ENCODE measurements at regions not wholly inside any gene's neighbourhood (a gene's known extent, or its start where the extent isn't known, plus 50 kb on each side); places are given as distances from the start of the nearest gene placed in this dataset.

- DNase-seq: no peak
Observed at GRCh38 chr2:11050565-11050964, 104.7 kb upstream of the SLC66A3 start.

- no peak for DNase-seq
Observed at GRCh38 chr2:11051280-11051679, 104.0 kb upstream of the SLC66A3 start.

- no peak for DNase-seq
Observed at GRCh38 chr2:11053546-11053945, 101.7 kb upstream of the SLC66A3 start.

GRCh38 chr2:11054783-11055678, 100.2 kb upstream of the SLC66A3 start:
- no peak for DNase-seq

GRCh38 chr2:11055679-11056215, 99.5 kb upstream of the SLC66A3 start:
- DNase-seq: no peak

- no peak for DNase-seq
Observed at GRCh38 chr2:11056614-11057013, 98.7 kb upstream of the SLC66A3 start.

GRCh38 chr2:11057031-11057430, 98.2 kb upstream of the SLC66A3 start:
- DNase-seq: no peak

- DNase-seq: no peak
Observed at GRCh38 chr2:11058129-11058528, 97.1 kb upstream of the SLC66A3 start.

- no peak for DNase-seq
Observed at GRCh38 chr2:11060376-11061169, 94.7 kb upstream of the SLC66A3 start.

GRCh38 chr2:11065833-11066485, 89.3 kb upstream of the SLC66A3 start:
- no peak for DNase-seq

GRCh38 chr2:11067221-11068078, 87.8 kb upstream of the SLC66A3 start:
- no peak for DNase-seq

GRCh38 chr2:11068079-11068741, 87.1 kb upstream of the SLC66A3 start:
- DNase-seq: no peak

- DNase-seq: no peak
Observed at GRCh38 chr2:11068856-11069526, 86.3 kb upstream of the SLC66A3 start.

GRCh38 chr2:11069566-11070185, 85.6 kb upstream of the SLC66A3 start:
- DNase-seq: no peak

- DNase-seq: no peak
Observed at GRCh38 chr2:11071211-11071610, 84.1 kb upstream of the SLC66A3 start.

GRCh38 chr2:11071939-11072338, 83.3 kb upstream of the SLC66A3 start:
- no peak for DNase-seq

GRCh38 chr2:11072550-11072949, 82.7 kb upstream of the SLC66A3 start:
- DNase-seq: no peak

- DNase-seq: peak; percentile 2
Observed at GRCh38 chr2:11073251-11073650, 82.0 kb upstream of the SLC66A3 start.

GRCh38 chr2:11073776-11074175, 81.5 kb upstream of the SLC66A3 start:
- DNase-seq: no peak

GRCh38 chr2:11074246-11074820, 80.9 kb upstream of the SLC66A3 start:
- no peak for DNase-seq
